ENCODE measurements at regions not wholly inside any gene's neighbourhood (a gene's known extent, or its start where the extent isn't known, plus 50 kb on each side); places are given as distances from the start of the nearest gene placed in this dataset.

DNA sequence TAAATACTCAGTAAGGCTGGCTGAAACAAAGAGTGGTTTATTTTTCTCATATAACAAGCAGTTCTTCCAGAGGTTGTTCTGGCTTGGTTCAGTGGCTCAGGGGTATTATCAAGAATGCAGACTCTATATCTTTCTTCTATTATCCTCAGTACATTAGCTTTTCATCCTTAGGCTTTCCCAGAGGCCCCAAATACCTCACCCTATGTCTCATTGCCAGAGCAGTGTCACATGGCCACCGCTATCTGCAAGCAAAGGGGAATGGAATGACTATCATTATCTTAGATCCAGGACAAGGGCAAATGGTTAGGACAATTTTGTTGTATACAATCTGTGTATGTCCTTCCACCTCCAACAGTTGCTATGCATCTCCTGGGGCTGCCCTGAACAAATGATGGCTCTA lies 69.0 kb upstream of the SNX2 start (continued):
- TF ChIP-seq, protein P1, sequence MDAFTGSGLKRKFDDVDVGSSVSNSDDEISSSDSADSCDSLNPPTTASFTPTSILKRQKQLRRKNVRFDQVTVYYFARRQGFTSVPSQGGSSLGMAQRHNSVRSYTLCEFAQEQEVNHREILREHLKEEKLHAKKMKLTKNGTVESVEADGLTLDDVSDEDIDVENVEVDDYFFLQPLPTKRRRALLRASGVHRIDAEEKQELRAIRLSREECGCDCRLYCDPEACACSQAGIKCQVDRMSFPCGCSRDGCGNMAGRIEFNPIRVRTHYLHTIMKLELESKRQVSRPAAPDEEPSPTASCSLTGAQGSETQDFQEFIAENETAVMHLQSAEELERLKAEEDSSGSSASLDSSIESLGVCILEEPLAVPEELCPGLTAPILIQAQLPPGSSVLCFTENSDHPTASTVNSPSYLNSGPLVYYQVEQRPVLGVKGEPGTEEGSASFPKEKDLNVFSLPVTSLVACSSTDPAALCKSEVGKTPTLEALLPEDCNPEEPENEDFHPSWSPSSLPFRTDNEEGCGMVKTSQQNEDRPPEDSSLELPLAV (CRISPR knock-in tag; conservative IDR thresholded peaks at IDR 0.05; ENCODE audit: low read depth), result no peak

DNA sequence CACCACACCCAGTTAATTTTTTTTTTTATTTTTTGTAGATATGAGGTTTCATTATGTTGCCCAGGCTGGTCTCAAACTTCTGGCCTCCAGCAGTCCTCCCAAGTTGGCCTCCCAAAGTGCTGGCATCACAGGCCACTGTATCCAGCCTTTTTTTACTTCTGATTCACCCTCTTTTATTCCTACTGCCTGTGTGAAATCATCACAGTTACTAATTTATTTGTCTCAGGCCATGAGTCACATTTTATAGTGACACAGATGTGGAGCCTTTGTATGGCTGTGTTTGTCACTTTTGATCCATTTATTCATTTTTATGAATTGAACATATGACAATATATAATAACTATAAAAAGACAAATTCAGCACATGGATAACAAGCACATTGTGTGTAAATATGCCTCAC lies 67.1 kb upstream of the SNX2 start:
- Histone ChIP-seq H3K4me3 (replicated peaks in 1 of 3; ENCODE audit: insufficient read depth in 1 of 3, low read depth in 2 of 3, low read length in 3 of 3) (no peak overlapping the region), H3K4me2 (ENCODE audit: low read depth, low read length) (no peak overlapping the region), H2AFZ (ENCODE audit: low read length) (no peak overlapping the region), H4K20me1 (ENCODE audit: insufficient read depth, low read length) (no peaks in the 10 kb centered on the region), H3K9ac (ENCODE audit: insufficient read depth, low read depth, low read length) (no peak overlapping the region), H3K9me3 (ENCODE audit: low read length) (no peaks in the 10 kb centered on the region), H3K36me3 (replicated peaks in 1 of 2; ENCODE audit: control insufficient read depth in 1 of 2, insufficient read depth in 2 of 2, low read length in 2 of 2) (no peaks in the 10 kb centered on the region), H3K4me1 (ENCODE audit: insufficient read depth, low read length) (no peaks in the 10 kb centered on the region), H3K27me3 (ENCODE audit: control insufficient read depth in 1 of 2, insufficient read depth in 2 of 2, low read length in 2 of 2) (no peaks in the 10 kb centered on the region), H3K27ac (ENCODE audit: extremely low read length, insufficient read depth, low read length) (no peak overlapping the region), H3K79me2 (ENCODE audit: insufficient read depth, low read length) (no peaks in the 10 kb centered on the region)
- in situ Hi-C loops (cut with HindIII; ENCODE audit: extremely low pct_ligation_motif_present, low pct_unique_long_range_greater_than_20kb), result no loop called here
- FAIRE-seq (no peak), ATAC-seq (no peak), DNase-seq (ENCODE audit: low spot score) (no peak)
- intact Hi-C loops (cut with micrococcal nuclease; ENCODE audit: unreplicated experiment), result loop anchor here (10.0 kb wide), 1 partner anchor 137 kb away; the partner anchor contains the start of gene SNX24
- ChIA-PET POLR2A (no interaction called here), CTCF (ENCODE audit: low intra/inter-chr PET ratio, low total read pairs) (no interaction called here)
- no TSS peak for BruUV-seq (replicated peaks)
- TF ChIP-seq GLI4 (CRISPR knock-in tag; IDR thresholded peaks at IDR 0.05; ENCODE audit: borderline replicate concordance) (no peak), ZFP36L1 (CRISPR knock-in tag; IDR thresholded peaks at IDR 0.05) (no peak), NPAS2 (CRISPR knock-in tag; IDR thresholded peaks at IDR 0.05; ENCODE audit: borderline replicate concordance) (no peak), GABPA (IDR thresholded peaks at IDR 0.05; ENCODE audit: low read depth, low read length) (no peak), GABPA (CRISPR knock-in tag; IDR thresholded peaks at IDR 0.05; ENCODE audit: low read depth) (no peak), SRY (CRISPR knock-in tag; IDR thresholded peaks at IDR 0.05) (no peak), ZNF263 (CRISPR knock-in tag; IDR thresholded peaks at IDR 0.05) (no peak), ETV6 (CRISPR knock-in tag; conservative IDR thresholded peaks at IDR 0.05) (no peak), TCF7 (IDR thresholded peaks at IDR 0.05; ENCODE audit: low read depth) (no peak), TBL1XR1 (IDR thresholded peaks at IDR 0.05; ENCODE audit: borderline replicate concordance, low read length, partially characterized antibody) (no peak), ZFP90 (CRISPR knock-in tag; IDR thresholded peaks at IDR 0.05; ENCODE audit: borderline replicate concordance) (no peak), ZNF446 (CRISPR knock-in tag; IDR thresholded peaks at IDR 0.05) (no peak), ZBTB21 (CRISPR knock-in tag; IDR thresholded peaks at IDR 0.05) (no peak)
- TF ChIP-seq, protein P2, sequence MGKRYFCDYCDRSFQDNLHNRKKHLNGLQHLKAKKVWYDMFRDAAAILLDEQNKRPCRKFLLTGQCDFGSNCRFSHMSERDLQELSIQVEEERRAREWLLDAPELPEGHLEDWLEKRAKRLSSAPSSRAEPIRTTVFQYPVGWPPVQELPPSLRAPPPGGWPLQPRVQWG (CRISPR knock-in tag; IDR thresholded peaks at IDR 0.05; ENCODE audit: borderline replicate concordance, low read depth), result no peak
- TF ChIP-seq, protein P3, sequence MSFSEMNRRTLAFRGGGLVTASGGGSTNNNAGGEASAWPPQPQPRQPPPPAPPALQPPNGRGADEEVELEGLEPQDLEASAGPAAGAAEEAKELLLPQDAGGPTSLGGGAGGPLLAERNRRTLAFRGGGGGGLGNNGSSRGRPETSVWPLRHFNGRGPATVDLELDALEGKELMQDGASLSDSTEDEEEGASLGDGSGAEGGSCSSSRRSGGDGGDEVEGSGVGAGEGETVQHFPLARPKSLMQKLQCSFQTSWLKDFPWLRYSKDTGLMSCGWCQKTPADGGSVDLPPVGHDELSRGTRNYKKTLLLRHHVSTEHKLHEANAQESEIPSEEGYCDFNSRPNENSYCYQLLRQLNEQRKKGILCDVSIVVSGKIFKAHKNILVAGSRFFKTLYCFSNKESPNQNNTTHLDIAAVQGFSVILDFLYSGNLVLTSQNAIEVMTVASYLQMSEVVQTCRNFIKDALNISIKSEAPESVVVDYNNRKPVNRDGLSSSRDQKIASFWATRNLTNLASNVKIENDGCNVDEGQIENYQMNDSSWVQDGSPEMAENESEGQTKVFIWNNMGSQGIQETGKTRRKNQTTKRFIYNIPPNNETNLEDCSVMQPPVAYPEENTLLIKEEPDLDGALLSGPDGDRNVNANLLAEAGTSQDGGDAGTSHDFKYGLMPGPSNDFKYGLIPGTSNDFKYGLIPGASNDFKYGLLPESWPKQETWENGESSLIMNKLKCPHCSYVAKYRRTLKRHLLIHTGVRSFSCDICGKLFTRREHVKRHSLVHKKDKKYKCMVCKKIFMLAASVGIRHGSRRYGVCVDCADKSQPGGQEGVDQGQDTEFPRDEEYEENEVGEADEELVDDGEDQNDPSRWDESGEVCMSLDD (CRISPR knock-in tag; IDR thresholded peaks at IDR 0.05; ENCODE audit: borderline replicate concordance), result no peak
